ENCODE measurements at regions not wholly inside any gene's neighbourhood (a gene's known extent, or its start where the extent isn't known, plus 50 kb on each side); places are given as distances from the start of the nearest gene placed in this dataset.
A peak's percentile ranks its signal among the peaks of the same experiment; 100 is the strongest.

- no peak for TF ChIP-seq POLR2A (IDR thresholded peaks at IDR 0.05)
- TF ChIP-seq, protein P1, sequence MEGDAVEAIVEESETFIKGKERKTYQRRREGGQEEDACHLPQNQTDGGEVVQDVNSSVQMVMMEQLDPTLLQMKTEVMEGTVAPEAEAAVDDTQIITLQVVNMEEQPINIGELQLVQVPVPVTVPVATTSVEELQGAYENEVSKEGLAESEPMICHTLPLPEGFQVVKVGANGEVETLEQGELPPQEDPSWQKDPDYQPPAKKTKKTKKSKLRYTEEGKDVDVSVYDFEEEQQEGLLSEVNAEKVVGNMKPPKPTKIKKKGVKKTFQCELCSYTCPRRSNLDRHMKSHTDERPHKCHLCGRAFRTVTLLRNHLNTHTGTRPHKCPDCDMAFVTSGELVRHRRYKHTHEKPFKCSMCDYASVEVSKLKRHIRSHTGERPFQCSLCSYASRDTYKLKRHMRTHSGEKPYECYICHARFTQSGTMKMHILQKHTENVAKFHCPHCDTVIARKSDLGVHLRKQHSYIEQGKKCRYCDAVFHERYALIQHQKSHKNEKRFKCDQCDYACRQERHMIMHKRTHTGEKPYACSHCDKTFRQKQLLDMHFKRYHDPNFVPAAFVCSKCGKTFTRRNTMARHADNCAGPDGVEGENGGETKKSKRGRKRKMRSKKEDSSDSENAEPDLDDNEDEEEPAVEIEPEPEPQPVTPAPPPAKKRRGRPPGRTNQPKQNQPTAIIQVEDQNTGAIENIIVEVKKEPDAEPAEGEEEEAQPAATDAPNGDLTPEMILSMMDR (IDR thresholded peaks at IDR 0.05): peak in 1 of 3 donors; percentile 21
Observed at GRCh38 chr18:43587538-43588153, 310.4 kb upstream of the SYT4 start.
